SK-N-SH treated with all-trans-retinoic acid at 6 μM for 48 hours (cell line): ENCODE measurements at regions not wholly inside any gene's neighbourhood (a gene's known extent, or its start where the extent isn't known, plus 50 kb on each side); places are given as distances from the start of the nearest gene placed in this dataset.

Experiments used
- ARNTL ChIP-seq: fragments of 450-650 bp; formaldehyde crosslinking; IDR thresholded peaks from 2 replicates; pipeline ENCODE4 v1.5.0; 2020; ENCODE audit warnings: low read depth, mild to moderate bottlenecking, moderate library complexity, borderline replicate concordance
- ESRRG ChIP-seq: fragments of 250-450 bp; sonication (Bioruptor Pico); IDR thresholded peaks from 2 replicates; pipeline ENCODE4 v1.6.1; 2021; ENCODE audit warnings: mild to moderate bottlenecking
- ZFP30 ChIP-seq: fragments of 450-650 bp; formaldehyde crosslinking; IDR thresholded peaks from 2 replicates; pipeline ENCODE4 v1.5.0; 2022; ENCODE audit warnings: mild to moderate bottlenecking, moderate library complexity
- ZNF8 ChIP-seq: fragments of 450-650 bp; formaldehyde crosslinking; IDR thresholded peaks from 2 replicates; pipeline ENCODE4 v1.5.0; 2020; ENCODE audit warnings: mild to moderate bottlenecking, moderate library complexity
- TF ChIP-seq, protein P1 (sequence below): fragments of 250-450 bp; sonication (Bioruptor Pico); IDR thresholded peaks from 2 replicates; pipeline ENCODE4 v1.5.1; 2021; ENCODE audit warnings: mild to moderate bottlenecking, moderate library complexity
- TF ChIP-seq, protein P2 (sequence below): fragments of 250-450 bp; sonication (Bioruptor Pico); IDR thresholded peaks from 2 replicates; pipeline ENCODE4 v1.8.0; 2020; ENCODE audit warnings: mild to moderate bottlenecking, moderate library complexity, borderline replicate concordance

DNA sequence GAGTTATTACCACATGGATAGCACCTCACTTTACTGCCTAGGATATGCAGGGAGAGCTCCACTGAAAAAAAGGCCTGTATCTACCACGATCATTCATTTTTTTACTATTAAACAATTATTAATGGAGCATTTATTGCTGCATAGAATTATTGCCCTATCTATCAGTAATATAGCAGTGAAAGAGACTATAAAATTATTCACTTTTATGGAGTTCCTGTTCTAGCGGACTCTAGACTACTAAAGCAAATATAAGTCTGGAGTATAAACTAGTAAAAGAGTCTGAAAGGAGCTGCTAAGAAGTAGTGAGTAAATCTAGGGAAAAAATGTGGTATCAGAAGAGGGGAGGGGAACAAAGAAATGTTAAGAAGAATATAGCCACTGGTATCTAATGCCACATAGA lies 150.4 kb upstream of the CYLC2 start:
- TF ChIP-seq ZNF8 (no peak), ARNTL (no peak), ZFP30 (CRISPR knock-in tag) (no peak), ESRRG (no peak)
- TF ChIP-seq, protein P1, sequence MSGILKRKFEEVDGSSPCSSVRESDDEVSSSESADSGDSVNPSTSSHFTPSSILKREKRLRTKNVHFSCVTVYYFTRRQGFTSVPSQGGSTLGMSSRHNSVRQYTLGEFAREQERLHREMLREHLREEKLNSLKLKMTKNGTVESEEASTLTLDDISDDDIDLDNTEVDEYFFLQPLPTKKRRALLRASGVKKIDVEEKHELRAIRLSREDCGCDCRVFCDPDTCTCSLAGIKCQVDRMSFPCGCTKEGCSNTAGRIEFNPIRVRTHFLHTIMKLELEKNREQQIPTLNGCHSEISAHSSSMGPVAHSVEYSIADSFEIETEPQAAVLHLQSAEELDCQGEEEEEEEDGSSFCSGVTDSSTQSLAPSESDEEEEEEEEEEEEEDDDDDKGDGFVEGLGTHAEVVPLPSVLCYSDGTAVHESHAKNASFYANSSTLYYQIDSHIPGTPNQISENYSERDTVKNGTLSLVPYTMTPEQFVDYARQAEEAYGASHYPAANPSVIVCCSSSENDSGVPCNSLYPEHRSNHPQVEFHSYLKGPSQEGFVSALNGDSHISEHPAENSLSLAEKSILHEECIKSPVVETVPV (CRISPR knock-in tag) = no peak
- TF ChIP-seq, protein P2, sequence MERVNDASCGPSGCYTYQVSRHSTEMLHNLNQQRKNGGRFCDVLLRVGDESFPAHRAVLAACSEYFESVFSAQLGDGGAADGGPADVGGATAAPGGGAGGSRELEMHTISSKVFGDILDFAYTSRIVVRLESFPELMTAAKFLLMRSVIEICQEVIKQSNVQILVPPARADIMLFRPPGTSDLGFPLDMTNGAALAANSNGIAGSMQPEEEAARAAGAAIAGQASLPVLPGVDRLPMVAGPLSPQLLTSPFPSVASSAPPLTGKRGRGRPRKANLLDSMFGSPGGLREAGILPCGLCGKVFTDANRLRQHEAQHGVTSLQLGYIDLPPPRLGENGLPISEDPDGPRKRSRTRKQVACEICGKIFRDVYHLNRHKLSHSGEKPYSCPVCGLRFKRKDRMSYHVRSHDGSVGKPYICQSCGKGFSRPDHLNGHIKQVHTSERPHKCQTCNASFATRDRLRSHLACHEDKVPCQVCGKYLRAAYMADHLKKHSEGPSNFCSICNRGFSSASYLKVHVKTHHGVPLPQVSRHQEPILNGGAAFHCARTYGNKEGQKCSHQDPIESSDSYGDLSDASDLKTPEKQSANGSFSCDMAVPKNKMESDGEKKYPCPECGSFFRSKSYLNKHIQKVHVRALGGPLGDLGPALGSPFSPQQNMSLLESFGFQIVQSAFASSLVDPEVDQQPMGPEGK (CRISPR knock-in tag) = no peak
